Sigmoid colon (tissue), 4 donors: ENCODE measurements at regions not wholly inside any gene's neighbourhood (a gene's known extent, or its start where the extent isn't known, plus 50 kb on each side); places are given as distances from the start of the nearest gene placed in this dataset.

ENCODE experiments used
- POLR2A ChIP-seq, 2 donors: fragments of 450-650 bp; IDR thresholded peaks; one replicate each; pipeline ENCODE4 v1.6.1; 2016; ENCODE audit warnings: antibody characterized with exemption in 2 of 2, mild to moderate bottlenecking in 2 of 2, moderate library complexity in 2 of 2
- POLR2AphosphoS5 ChIP-seq, 4 donors: sonication (generic); formaldehyde crosslinking; IDR thresholded peaks; one replicate each; pipeline ENCODE4 v1.6.1; 2017; ENCODE audit warnings: antibody characterized with exemption in 4 of 4
- TF ChIP-seq, protein P1 (sequence below), 4 experiments: fragments of 450-650 bp in 3 of 4; fragments of 200-600 bp in 1 of 4; IDR thresholded peaks; one replicate each; pipeline ENCODE4 v1.5.1; 2016 to 2019; ENCODE audit warnings: antibody characterized with exemption in 4 of 4, mild to moderate bottlenecking in 3 of 4, moderate library complexity in 2 of 4

DNA sequence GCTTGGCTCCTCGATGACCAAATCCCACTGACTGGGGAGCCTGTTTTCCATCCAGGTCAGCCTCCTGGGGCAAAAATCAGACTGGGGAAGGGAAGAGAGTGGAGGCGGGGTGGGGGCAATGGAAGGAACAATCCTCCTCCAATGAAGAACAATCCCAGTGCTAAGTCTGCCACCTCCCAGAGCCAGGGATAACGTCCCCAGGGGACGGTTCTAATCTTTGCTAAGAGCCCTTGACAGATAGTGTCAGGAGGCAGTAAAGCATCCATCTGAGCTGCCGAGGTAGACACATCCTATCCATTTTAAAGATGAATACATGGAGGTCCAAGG lies 298.5 kb upstream of the MSX2 start:
- TF ChIP-seq, protein P1, sequence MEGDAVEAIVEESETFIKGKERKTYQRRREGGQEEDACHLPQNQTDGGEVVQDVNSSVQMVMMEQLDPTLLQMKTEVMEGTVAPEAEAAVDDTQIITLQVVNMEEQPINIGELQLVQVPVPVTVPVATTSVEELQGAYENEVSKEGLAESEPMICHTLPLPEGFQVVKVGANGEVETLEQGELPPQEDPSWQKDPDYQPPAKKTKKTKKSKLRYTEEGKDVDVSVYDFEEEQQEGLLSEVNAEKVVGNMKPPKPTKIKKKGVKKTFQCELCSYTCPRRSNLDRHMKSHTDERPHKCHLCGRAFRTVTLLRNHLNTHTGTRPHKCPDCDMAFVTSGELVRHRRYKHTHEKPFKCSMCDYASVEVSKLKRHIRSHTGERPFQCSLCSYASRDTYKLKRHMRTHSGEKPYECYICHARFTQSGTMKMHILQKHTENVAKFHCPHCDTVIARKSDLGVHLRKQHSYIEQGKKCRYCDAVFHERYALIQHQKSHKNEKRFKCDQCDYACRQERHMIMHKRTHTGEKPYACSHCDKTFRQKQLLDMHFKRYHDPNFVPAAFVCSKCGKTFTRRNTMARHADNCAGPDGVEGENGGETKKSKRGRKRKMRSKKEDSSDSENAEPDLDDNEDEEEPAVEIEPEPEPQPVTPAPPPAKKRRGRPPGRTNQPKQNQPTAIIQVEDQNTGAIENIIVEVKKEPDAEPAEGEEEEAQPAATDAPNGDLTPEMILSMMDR (IDR thresholded peaks at IDR 0.05) = no peak
- TF ChIP-seq POLR2A (IDR thresholded peaks at IDR 0.05) (no peak), POLR2AphosphoS5 (IDR thresholded peaks at IDR 0.05) (no peak)
